ENCODE measurements at regions not wholly inside any gene's neighbourhood (a gene's known extent, or its start where the extent isn't known, plus 50 kb on each side); places are given as distances from the start of the nearest gene placed in this dataset.

DNA sequence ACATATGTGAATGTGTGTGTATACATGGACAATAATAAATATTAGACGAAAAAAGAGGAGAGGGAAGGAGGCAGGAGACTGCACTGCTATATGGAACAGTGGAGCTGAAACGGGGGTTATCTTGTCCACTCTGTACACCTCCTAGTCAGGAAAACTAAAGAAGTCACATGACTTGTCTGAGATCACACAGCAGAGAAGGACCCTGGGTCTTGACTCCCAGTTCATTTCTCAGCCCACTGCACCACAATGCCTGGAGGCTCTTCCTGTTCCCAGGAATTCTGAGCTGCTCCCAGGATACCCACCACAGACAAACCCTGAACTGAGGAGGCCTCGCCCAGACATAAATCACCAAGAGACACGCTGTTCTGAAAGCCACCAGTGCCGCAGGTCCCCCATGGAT is 349.6 kb downstream of the CTTN start:
- no peak for TF ChIP-seq TAF1 (IDR thresholded peaks at IDR 0.05; ENCODE audit: low read depth)
- TF ChIP-seq FOXM1 (IDR thresholded peaks at IDR 0.05; ENCODE audit: borderline replicate concordance, low read depth): no peak
- no peak for TF ChIP-seq EGR1 (IDR thresholded peaks at IDR 0.05)
- TF ChIP-seq, protein P1, sequence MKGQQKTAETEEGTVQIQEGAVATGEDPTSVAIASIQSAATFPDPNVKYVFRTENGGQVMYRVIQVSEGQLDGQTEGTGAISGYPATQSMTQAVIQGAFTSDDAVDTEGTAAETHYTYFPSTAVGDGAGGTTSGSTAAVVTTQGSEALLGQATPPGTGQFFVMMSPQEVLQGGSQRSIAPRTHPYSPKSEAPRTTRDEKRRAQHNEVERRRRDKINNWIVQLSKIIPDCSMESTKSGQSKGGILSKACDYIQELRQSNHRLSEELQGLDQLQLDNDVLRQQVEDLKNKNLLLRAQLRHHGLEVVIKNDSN (IDR thresholded peaks at IDR 0.05): no peak
- TF ChIP-seq TEAD4 (IDR thresholded peaks at IDR 0.05): no peak
- TF ChIP-seq CREB1 (IDR thresholded peaks at IDR 0.05; ENCODE audit: low read depth): no peak
- no peak for TF ChIP-seq TCF12 (IDR thresholded peaks at IDR 0.05; ENCODE audit: low read depth)
- TF ChIP-seq CEBPB (IDR thresholded peaks at IDR 0.05): no peak
- TF ChIP-seq, protein P2, sequence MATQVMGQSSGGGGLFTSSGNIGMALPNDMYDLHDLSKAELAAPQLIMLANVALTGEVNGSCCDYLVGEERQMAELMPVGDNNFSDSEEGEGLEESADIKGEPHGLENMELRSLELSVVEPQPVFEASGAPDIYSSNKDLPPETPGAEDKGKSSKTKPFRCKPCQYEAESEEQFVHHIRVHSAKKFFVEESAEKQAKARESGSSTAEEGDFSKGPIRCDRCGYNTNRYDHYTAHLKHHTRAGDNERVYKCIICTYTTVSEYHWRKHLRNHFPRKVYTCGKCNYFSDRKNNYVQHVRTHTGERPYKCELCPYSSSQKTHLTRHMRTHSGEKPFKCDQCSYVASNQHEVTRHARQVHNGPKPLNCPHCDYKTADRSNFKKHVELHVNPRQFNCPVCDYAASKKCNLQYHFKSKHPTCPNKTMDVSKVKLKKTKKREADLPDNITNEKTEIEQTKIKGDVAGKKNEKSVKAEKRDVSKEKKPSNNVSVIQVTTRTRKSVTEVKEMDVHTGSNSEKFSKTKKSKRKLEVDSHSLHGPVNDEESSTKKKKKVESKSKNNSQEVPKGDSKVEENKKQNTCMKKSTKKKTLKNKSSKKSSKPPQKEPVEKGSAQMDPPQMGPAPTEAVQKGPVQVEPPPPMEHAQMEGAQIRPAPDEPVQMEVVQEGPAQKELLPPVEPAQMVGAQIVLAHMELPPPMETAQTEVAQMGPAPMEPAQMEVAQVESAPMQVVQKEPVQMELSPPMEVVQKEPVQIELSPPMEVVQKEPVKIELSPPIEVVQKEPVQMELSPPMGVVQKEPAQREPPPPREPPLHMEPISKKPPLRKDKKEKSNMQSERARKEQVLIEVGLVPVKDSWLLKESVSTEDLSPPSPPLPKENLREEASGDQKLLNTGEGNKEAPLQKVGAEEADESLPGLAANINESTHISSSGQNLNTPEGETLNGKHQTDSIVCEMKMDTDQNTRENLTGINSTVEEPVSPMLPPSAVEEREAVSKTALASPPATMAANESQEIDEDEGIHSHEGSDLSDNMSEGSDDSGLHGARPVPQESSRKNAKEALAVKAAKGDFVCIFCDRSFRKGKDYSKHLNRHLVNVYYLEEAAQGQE (IDR thresholded peaks at IDR 0.05; ENCODE audit: low read depth): no peak
- no peak for TF ChIP-seq RAD21 (IDR thresholded peaks at IDR 0.05; ENCODE audit: low read depth)
- no peak for TF ChIP-seq ZBTB7A (IDR thresholded peaks at IDR 0.05; ENCODE audit: low read depth)
- TF ChIP-seq NFIC (IDR thresholded peaks at IDR 0.05): no peak

DNA sequence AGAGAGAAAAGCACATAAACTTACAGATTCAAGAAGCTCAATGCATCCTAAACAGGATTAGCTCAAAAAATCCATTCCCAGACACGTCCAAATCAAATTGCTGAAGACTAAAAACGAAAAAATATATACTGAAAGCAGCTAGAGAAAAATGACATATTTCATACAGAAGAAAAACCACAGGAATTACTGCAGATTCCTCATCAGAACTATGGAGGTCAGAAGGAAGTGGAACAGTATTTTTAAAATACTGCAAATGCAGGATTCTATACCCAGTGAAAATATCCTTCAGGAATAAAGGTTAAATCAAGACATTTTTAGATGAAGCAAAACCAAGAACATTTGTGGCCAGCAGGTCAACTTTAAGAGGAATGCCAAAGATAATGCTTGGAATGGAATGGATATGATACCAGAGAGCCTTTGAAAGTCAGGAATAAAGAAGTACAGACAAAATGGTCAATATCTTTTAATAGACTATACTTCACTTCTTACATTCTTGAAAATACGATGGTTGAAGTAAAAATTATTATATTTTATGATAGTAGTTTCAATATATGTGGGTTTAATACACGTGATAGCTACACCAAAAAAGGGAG is 352.9 kb downstream of the CTTN start:
- TF ChIP-seq, protein P3, sequence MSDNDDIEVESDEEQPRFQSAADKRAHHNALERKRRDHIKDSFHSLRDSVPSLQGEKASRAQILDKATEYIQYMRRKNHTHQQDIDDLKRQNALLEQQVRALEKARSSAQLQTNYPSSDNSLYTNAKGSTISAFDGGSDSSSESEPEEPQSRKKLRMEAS (IDR thresholded peaks at IDR 0.05): no peak
- TF ChIP-seq FOXM1 (IDR thresholded peaks at IDR 0.05; ENCODE audit: borderline replicate concordance, low read depth): no peak
- no peak for TF ChIP-seq EGR1 (IDR thresholded peaks at IDR 0.05)
- no peak for TF ChIP-seq CEBPB (IDR thresholded peaks at IDR 0.05)
- TF ChIP-seq NFIC (IDR thresholded peaks at IDR 0.05): no peak
- TF ChIP-seq CREB1 (IDR thresholded peaks at IDR 0.05; ENCODE audit: low read depth): no peak
- TF ChIP-seq YY1 (IDR thresholded peaks at IDR 0.05; ENCODE audit: low read depth): no peak
- TF ChIP-seq, protein P2 (IDR thresholded peaks at IDR 0.05; ENCODE audit: low read depth): no peak
- TF ChIP-seq ZBTB7A (IDR thresholded peaks at IDR 0.05; ENCODE audit: low read depth): no peak
- no peak for TF ChIP-seq TEAD4 (IDR thresholded peaks at IDR 0.05)
- no peak for TF ChIP-seq TCF12 (IDR thresholded peaks at IDR 0.05; ENCODE audit: low read depth)
- no peak for TF ChIP-seq EP300 (IDR thresholded peaks at IDR 0.05; ENCODE audit: borderline replicate concordance)
- no peak for TF ChIP-seq RAD21 (IDR thresholded peaks at IDR 0.05; ENCODE audit: low read depth)
- TF ChIP-seq, protein P1 (IDR thresholded peaks at IDR 0.05): no peak
- no peak for TF ChIP-seq TAF1 (IDR thresholded peaks at IDR 0.05; ENCODE audit: low read depth)

DNA sequence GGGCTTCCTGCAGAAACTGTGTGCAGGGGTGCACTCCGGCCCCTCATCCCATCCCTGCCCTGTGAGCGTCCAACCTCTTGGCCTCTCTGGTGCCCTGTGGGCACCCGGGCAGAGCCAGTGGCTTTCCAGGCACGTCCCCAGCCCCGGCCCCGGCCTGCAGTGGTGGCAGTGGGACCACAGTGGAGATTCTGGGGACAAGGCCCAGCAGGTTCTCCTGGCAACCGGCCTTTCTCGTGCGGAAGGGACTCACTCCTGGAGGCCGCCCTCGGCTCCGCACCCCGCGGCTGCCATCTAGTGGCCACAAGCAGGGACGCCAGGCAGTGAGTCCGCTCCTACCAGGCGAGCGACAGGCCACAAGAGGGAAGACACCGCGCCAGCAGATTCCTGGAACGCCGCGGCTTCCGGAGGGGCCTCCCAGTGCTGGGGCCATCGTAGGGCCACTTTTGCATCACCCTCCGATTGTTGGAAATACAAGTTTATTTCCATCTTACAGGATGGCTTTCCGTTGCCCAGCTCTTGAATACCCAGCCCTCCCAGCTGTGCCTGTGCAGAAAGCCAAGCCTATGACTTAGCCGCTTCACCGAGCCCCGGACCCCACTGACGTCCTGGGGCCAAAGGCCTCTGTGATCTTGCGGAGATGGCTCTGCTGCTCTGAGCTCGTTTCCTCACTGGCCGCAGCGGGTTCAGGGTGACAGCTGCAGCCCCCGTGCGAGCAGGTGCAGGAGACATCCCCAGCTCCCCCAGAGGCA is 357.3 kb downstream of the CTTN start:
- peak; percentile 89 for TF ChIP-seq RAD21 (IDR thresholded peaks at IDR 0.05; ENCODE audit: low read depth)
- TF ChIP-seq CREB1 (IDR thresholded peaks at IDR 0.05; ENCODE audit: low read depth): no peak
- TF ChIP-seq, protein P1 (IDR thresholded peaks at IDR 0.05): no peak
- TF ChIP-seq FOXM1 (IDR thresholded peaks at IDR 0.05; ENCODE audit: borderline replicate concordance, low read depth): no peak

DNA sequence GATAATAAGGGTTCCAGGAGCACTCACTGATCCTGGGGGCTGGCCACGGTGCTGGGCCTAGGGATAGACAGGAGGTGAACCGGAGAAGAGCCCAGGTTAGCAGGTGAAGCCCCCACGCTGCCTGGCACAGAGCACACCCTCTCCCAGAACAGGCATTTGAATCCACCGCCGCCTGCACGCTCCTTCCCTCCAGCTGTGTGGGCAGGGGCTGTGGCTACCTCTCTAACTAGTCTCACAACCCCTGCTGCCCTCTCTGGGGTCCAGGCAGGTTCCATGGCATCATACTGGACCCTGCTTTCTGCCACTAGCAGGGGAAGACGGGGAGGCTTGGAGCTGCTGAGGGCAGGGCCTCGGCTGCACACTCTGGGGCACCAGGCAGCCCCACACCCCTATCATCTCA is 358.0 kb downstream of the CTTN start:
- TF ChIP-seq TAF1 (IDR thresholded peaks at IDR 0.05; ENCODE audit: low read depth): no peak
- TF ChIP-seq, protein P2 (IDR thresholded peaks at IDR 0.05; ENCODE audit: low read depth): no peak
- no peak for TF ChIP-seq FOXM1 (IDR thresholded peaks at IDR 0.05; ENCODE audit: borderline replicate concordance, low read depth)
- TF ChIP-seq, protein P3 (IDR thresholded peaks at IDR 0.05): no peak
- no peak for TF ChIP-seq ZBTB7A (IDR thresholded peaks at IDR 0.05; ENCODE audit: low read depth)
- no peak for TF ChIP-seq CEBPB (IDR thresholded peaks at IDR 0.05)
- no peak for TF ChIP-seq NFIC (IDR thresholded peaks at IDR 0.05)
- no peak for TF ChIP-seq EP300 (IDR thresholded peaks at IDR 0.05; ENCODE audit: borderline replicate concordance)
- TF ChIP-seq YY1 (IDR thresholded peaks at IDR 0.05; ENCODE audit: low read depth): no peak
- TF ChIP-seq, protein P1 (IDR thresholded peaks at IDR 0.05): no peak
- TF ChIP-seq EGR1 (IDR thresholded peaks at IDR 0.05): no peak
- no peak for TF ChIP-seq TEAD4 (IDR thresholded peaks at IDR 0.05)
- no peak for TF ChIP-seq CREB1 (IDR thresholded peaks at IDR 0.05; ENCODE audit: low read depth)
- no peak for TF ChIP-seq TCF12 (IDR thresholded peaks at IDR 0.05; ENCODE audit: low read depth)
- no peak for TF ChIP-seq RAD21 (IDR thresholded peaks at IDR 0.05; ENCODE audit: low read depth)
